Ascending aorta (tissue), 2 donors: ENCODE measurements at regions not wholly inside any gene's neighbourhood (a gene's known extent, or its start where the extent isn't known, plus 50 kb on each side); places are given as distances from the start of the nearest gene placed in this dataset.

ENCODE experiments used
- DNase-seq, 2 donors: peaks; one replicate each; pipeline ENCODE4 v3.0.0-alpha.2; 2019; ENCODE audit warnings: low spot score in 2 of 2
- H3K27ac ChIP-seq, 2 donors: fragments of 200-600 bp; sonication (generic); one replicate each; pipeline ENCODE4 v1.5.1; 2016 to 2017; ENCODE audit warnings: mild to moderate bottlenecking in 1 of 2
- H3K27me3 ChIP-seq: fragments of 200-600 bp; sonication (generic); one replicate; pipeline ENCODE4 v1.5.1; 2017
- H3K36me3 ChIP-seq, 2 donors: fragments of 200-600 bp; sonication (generic); one replicate each; pipeline ENCODE4 v1.5.1; 2016
- H3K4me1 ChIP-seq, 2 donors: fragments of 200-600 bp; sonication (generic); one replicate each; pipeline ENCODE4 v1.5.1; 2016 to 2017; ENCODE audit warnings: mild to moderate bottlenecking in 1 of 2
- H3K4me3 ChIP-seq, 2 donors: fragments of 200-600 bp; sonication (generic); one replicate each; pipeline ENCODE4 v1.5.1; 2016 to 2017; ENCODE audit warnings: mild to moderate bottlenecking in 1 of 2
- H3K9me3 ChIP-seq, 2 donors: fragments of 200-600 bp; sonication (generic); one replicate each; pipeline ENCODE4 v1.5.1; 2016
- intact Hi-C: fragments of 100-400 bp; cut with DNase I; formaldehyde crosslinking; loops from one replicate; pipeline ENCODE4 v1.15.1; 2023
- TF ChIP-seq, protein P1 (sequence below), 3 experiments: fragments of 200-600 bp in 2 of 3; fragments of 450-650 bp in 1 of 3; sonication (generic) in 2 of 3; IDR thresholded peaks; one replicate each; pipeline ENCODE4 v1.5.1; 2016 to 2019; ENCODE audit warnings: antibody characterized with exemption in 3 of 3, mild to moderate bottlenecking in 1 of 3, moderate library complexity in 1 of 3

DNA sequence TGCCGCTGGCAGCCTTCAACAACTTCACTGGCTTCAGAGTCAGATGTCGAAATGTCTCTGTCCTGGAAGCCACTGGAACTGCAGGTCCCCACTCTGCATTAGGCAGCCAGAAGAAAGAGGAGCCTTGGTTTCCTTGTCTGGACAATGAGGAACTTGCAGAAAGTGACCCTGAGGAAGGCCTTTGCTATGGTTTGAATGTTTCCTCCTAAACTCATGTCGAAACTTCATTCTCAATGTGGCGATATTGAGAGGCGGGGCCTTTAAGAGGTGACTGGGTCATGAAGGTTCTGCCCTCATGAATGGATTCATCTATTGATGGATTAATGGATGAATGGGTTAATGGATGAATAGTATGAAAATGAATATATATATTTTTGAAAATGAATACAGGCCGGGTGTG lies 61.6 kb upstream of the GPR26 start:
- no peaks in the 10 kb centered on the region for H3K27me3 ChIP-seq
- no peak for DNase-seq

DNA sequence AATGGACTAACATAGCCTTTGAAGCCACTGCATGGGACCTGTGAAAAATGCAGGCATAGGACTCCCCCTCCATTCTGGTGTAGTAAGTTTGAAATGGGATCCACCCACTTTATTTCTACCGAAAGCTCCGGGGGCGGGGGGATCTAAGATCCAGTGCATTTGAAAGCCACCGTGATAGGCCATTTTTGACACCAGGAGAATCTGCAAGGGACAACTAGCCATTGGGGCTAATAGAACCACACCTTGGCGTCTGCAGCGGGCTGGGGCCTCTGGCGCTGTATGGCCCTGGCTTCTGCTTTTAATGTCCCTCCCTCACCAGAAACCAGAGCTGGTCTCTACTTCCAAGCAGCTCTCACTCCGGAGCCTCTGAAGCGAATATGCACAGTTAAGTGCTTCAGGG lies 60.1 kb upstream of the GPR26 start:
- Histone ChIP-seq H3K27ac (no peak overlapping the region), H3K4me1 (no peaks in the 10 kb centered on the region), H3K9me3 (peaks cover 0 to 9% of the 10 kb centered on the region in 2 donors), H3K27me3 (no peaks in the 10 kb centered on the region), H3K36me3 (no peaks in the 10 kb centered on the region), H3K4me3 (no peak overlapping the region)
- no peak for DNase-seq
- intact Hi-C loops = no loop called here
- TF ChIP-seq, protein P1, sequence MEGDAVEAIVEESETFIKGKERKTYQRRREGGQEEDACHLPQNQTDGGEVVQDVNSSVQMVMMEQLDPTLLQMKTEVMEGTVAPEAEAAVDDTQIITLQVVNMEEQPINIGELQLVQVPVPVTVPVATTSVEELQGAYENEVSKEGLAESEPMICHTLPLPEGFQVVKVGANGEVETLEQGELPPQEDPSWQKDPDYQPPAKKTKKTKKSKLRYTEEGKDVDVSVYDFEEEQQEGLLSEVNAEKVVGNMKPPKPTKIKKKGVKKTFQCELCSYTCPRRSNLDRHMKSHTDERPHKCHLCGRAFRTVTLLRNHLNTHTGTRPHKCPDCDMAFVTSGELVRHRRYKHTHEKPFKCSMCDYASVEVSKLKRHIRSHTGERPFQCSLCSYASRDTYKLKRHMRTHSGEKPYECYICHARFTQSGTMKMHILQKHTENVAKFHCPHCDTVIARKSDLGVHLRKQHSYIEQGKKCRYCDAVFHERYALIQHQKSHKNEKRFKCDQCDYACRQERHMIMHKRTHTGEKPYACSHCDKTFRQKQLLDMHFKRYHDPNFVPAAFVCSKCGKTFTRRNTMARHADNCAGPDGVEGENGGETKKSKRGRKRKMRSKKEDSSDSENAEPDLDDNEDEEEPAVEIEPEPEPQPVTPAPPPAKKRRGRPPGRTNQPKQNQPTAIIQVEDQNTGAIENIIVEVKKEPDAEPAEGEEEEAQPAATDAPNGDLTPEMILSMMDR (IDR thresholded peaks at IDR 0.05) = no peak

More for the DNA sequence above, 61.6 kb upstream of the GPR26 start:
- no peaks in the 10 kb centered on the region for H3K4me1 ChIP-seq
- peaks cover 0 to 12% of the 10 kb centered on the region in 2 donors for H3K9me3 ChIP-seq
- intact Hi-C loops = no loop called here
- H3K27ac ChIP-seq = no peak overlapping the region
- no peak overlapping the region for H3K4me3 ChIP-seq
- TF ChIP-seq, protein P1 (IDR thresholded peaks at IDR 0.05) = no peak
- H3K36me3 ChIP-seq = no peaks in the 10 kb centered on the region

DNA sequence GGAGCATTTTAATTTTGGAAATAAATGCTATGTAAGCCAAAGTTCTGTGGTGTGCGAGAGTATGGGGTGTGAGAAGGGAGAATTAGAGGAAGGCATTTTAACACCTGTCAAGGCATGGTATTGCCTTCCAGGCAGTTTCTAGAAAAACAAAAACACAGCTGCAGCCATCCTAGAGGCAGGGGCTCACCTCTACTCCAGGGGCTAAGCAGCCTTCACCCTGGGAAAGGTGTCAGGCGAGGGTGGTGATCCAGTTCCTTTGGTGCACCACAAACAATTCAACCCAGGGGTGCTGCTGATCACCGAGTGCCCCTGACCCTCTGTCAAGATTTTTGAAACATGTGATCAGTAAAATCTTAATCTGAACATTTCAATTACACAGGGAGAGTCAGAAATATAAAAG lies 59.2 kb upstream of the GPR26 start:
- DNase-seq = no peak
- H3K4me3 ChIP-seq = no peak overlapping the region
- H3K27me3 ChIP-seq = no peaks in the 10 kb centered on the region
- intact Hi-C loops = no loop called here
- peaks cover 0 to 5% of the 10 kb centered on the region in 2 donors for H3K9me3 ChIP-seq
- TF ChIP-seq, protein P1 (IDR thresholded peaks at IDR 0.05) = no peak
- H3K4me1 ChIP-seq = no peaks in the 10 kb centered on the region
- H3K27ac ChIP-seq = no peak overlapping the region
- H3K36me3 ChIP-seq = no peaks in the 10 kb centered on the region

DNA sequence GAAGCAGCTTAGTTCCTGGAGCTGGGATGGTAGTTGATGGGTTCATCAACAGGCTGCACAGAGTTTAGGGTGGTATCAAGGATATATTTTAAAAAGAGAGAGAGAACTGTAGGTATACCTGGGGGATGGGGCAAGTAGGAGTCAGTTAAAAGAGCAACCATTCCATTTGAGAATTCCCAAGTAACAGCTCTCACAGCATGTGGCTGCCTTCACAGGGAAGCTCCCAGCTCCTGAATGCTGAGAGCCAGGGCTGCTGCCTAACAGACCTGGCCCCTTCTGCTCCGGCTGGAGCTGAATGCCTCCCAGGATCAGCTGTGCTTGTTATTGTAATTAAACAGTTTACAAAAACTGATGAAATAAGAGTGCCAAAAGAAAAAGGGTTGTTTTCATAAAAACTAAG lies 58.8 kb upstream of the GPR26 start:
- no peaks in the 10 kb centered on the region for H3K4me1 ChIP-seq
- TF ChIP-seq, protein P1 (IDR thresholded peaks at IDR 0.05) = no peak
- no peak overlapping the region for H3K27ac ChIP-seq
- H3K27me3 ChIP-seq = no peaks in the 10 kb centered on the region
- no peaks in the 10 kb centered on the region for H3K36me3 ChIP-seq
- intact Hi-C loops = no loop called here
- peaks cover 0 to under 1% of the 10 kb centered on the region in 2 donors for H3K9me3 ChIP-seq
- DNase-seq = no peak
- H3K4me3 ChIP-seq = no peak overlapping the region

DNA sequence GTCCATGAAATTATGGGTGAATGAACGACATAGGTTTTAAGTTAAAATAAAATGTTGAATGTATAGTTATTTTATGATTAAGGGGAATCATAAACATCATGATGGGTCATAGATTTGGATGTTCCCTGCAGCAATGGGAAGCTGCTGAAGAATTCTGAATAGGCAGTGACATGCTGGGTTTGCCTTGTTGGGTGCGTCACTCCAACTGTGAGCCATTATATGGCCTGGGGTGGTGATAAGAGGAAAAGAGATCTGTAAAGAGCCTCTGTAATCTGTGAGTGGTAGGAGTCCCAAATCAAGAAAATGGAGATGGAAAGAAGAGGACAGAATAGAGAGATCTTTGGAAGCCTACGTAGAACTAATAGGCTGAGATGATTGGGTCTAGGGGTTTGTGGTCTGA lies 58.1 kb upstream of the GPR26 start:
- Histone ChIP-seq H3K36me3 (no peaks in the 10 kb centered on the region), H3K27me3 (no peaks in the 10 kb centered on the region), H3K4me3 (no peak overlapping the region), H3K4me1 (no peaks in the 10 kb centered on the region), H3K9me3 (no peaks in the 10 kb centered on the region), H3K27ac (no peak overlapping the region)
- TF ChIP-seq, protein P1 (IDR thresholded peaks at IDR 0.05) = no peak
- no peak for DNase-seq
- intact Hi-C loops = no loop called here

DNA sequence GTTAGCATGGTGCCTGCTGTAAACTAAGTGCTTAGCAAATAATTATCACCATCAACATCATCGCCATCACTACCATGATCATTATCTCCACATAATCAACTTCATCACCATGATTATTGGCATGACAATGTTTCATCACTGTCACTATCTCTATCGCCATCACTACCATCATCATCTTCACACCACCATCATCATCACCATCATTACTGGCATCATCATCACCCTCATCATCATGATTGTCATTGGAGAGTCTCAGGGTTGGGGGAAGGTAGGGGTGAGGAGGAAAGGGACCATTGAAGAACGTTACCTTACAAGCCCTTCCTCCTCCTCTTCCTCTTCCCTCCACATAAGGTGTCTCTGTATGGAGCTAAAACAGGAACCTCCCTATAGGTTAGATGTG lies 54.9 kb upstream of the GPR26 start:
- TF ChIP-seq, protein P1 (IDR thresholded peaks at IDR 0.05) = no peak
- Histone ChIP-seq H3K4me1 (no peaks in the 10 kb centered on the region), H3K9me3 (no peaks in the 10 kb centered on the region), H3K36me3 (no peaks in the 10 kb centered on the region), H3K4me3 (no peak overlapping the region), H3K27ac (no peak overlapping the region), H3K27me3 (no peaks in the 10 kb centered on the region)
- intact Hi-C loops = no loop called here
- DNase-seq = no peak
